HG02970 (cell line): ENCODE measurements at regions not wholly inside any gene's neighbourhood (a gene's known extent, or its start where the extent isn't known, plus 50 kb on each side); places are given as distances from the start of the nearest gene placed in this dataset.

ENCODE experiments used
- ATAC-seq: cut with Tn5 transposase; IDR thresholded peaks from one replicate; pipeline ENCODE4 v1.9.1; 2021; ENCODE audit warnings: mild to moderate bottlenecking, moderate library complexity, moderate number of reproducible peaks; ENCODE audit not compliant: unreplicated experiment, low FRiP score

- no peak for ATAC-seq
These were observed 319.2 kb downstream of the DUSP6 start for GRCh38 chr12:89033062-89033461.

GRCh38 chr12:89029961-89030360, 322.3 kb downstream of the DUSP6 start:
- ATAC-seq, result no peak

GRCh38 chr12:89024580-89024979, 327.7 kb downstream of the DUSP6 start:
- ATAC-seq, result no peak

GRCh38 chr12:89023936-89024335, 328.4 kb downstream of the DUSP6 start:
- ATAC-seq, result no peak

- no peak for ATAC-seq
These were observed 331.6 kb downstream of the DUSP6 start for GRCh38 chr12:89020689-89021088.

GRCh38 chr12:89020121-89020480, 332.2 kb downstream of the DUSP6 start:
- ATAC-seq, result no peak

- peak; percentile 79 for ATAC-seq
These were observed 332.7 kb downstream of the DUSP6 start for GRCh38 chr12:89019439-89020120.

GRCh38 chr12:89016970-89017778, 335.1 kb downstream of the DUSP6 start:
- ATAC-seq, result no peak

- no peak for ATAC-seq
These were observed 336.9 kb downstream of the DUSP6 start for GRCh38 chr12:89015419-89015818.

GRCh38 chr12:88998421-88998820, 353.9 kb downstream of the DUSP6 start:
- ATAC-seq, result no peak

- no peak for ATAC-seq
These were observed 356.0 kb downstream of the DUSP6 start for GRCh38 chr12:88996200-88996788.

GRCh38 chr12:88994971-88995370, 357.3 kb downstream of the DUSP6 start:
- no peak for ATAC-seq

- ATAC-seq, result no peak
These were observed 357.8 kb downstream of the DUSP6 start for GRCh38 chr12:88994537-88994936.

- ATAC-seq, result no peak
These were observed 358.6 kb downstream of the DUSP6 start for GRCh38 chr12:88993651-88994050.

GRCh38 chr12:88986056-88986455, 366.2 kb downstream of the DUSP6 start:
- ATAC-seq, result no peak

- no peak for ATAC-seq
These were observed 366.7 kb downstream of the DUSP6 start for GRCh38 chr12:88985631-88986030.

- no peak for ATAC-seq
These were observed 367.3 kb downstream of the DUSP6 start for GRCh38 chr12:88985011-88985410.

GRCh38 chr12:88982694-88983093, 369.6 kb downstream of the DUSP6 start:
- no peak for ATAC-seq

- ATAC-seq, result no peak
These were observed 375.2 kb downstream of the DUSP6 start for GRCh38 chr12:88977115-88977514.

GRCh38 chr12:88973998-88974397, 378.3 kb downstream of the DUSP6 start:
- ATAC-seq, result no peak

- no peak for ATAC-seq
These were observed 381.6 kb downstream of the DUSP6 start for GRCh38 chr12:88970740-88971139.

- no peak for ATAC-seq
These were observed 383.2 kb downstream of the DUSP6 start for GRCh38 chr12:88969127-88969526.
